WTC11 (cell line): ENCODE measurements at regions not wholly inside any gene's neighbourhood (a gene's known extent, or its start where the extent isn't known, plus 50 kb on each side); places are given as distances from the start of the nearest gene placed in this dataset.

Experiments used
- ATAC-seq: fragments of 200-7000 bp; cut with Tn5 transposase; 2 replicates; pipeline ENCODE4 v1.10.0; 2021; ENCODE audit warnings: mild to moderate bottlenecking, moderate library complexity
- CTCF ChIA-PET: fragments of 300-600 bp; sonication (Branson Sonifier 250); formaldehyde crosslinking; loops from one replicate; lab custom pipeline; 2021; ENCODE audit warnings: antibody characterized with exemption; lab: Charles Lee
- POLR2A ChIA-PET: fragments of 350-600 bp; sonication (Branson Sonifier 250); formaldehyde crosslinking; loops from one replicate; lab custom pipeline; 2021; ENCODE audit warnings: antibody characterized with exemption; lab: Charles Lee
- DNase-seq: peaks from one replicate; pipeline ENCODE4 v3.0.0; 2021; ENCODE audit warnings: low spot score
- H3K27ac Mint-ChIP-seq: 2 replicates; pipeline ENCODE4 v1.8.0; 2021; ENCODE audit warnings: mixed read lengths
- H3K27me3 Mint-ChIP-seq: 2 replicates; pipeline ENCODE4 v1.8.0; 2021; ENCODE audit warnings: low read depth, mild to moderate bottlenecking, moderate library complexity, mixed read lengths
- H3K36me3 Mint-ChIP-seq: 2 replicates; pipeline ENCODE4 v1.8.0; 2021; ENCODE audit warnings: mixed read lengths
- H3K4me1 Mint-ChIP-seq: 2 replicates; pipeline ENCODE4 v1.8.0; 2022; ENCODE audit warnings: mixed read lengths
- H3K4me3 Mint-ChIP-seq: 2 replicates; pipeline ENCODE4 v1.8.0; 2021; ENCODE audit warnings: mild to moderate bottlenecking, moderate library complexity, mixed read lengths
- H3K9me3 Mint-ChIP-seq: 2 replicates; pipeline ENCODE4 v1.8.0; 2021; ENCODE audit warnings: mixed read lengths
- ATF1 ChIP-seq: sonication (generic); formaldehyde crosslinking; IDR thresholded peaks from 2 replicates; pipeline ENCODE4 v1.8.1; 2023; ENCODE audit warnings: mild to moderate bottlenecking, moderate library complexity, missing genetic modification reagents
- FOXK1 ChIP-seq: sonication (generic); formaldehyde crosslinking; IDR thresholded peaks from 2 replicates; pipeline ENCODE4 v1.8.0; 2022; ENCODE audit warnings: mild to moderate bottlenecking, moderate library complexity, missing genetic modification reagents
- FOXP4 ChIP-seq: sonication (generic); formaldehyde crosslinking; IDR thresholded peaks from 2 replicates; pipeline ENCODE4 v1.8.0; 2022; ENCODE audit warnings: mild to moderate bottlenecking, missing genetic modification reagents
- JAZF1 ChIP-seq: fragments of 250-450 bp; sonication (Bioruptor Pico); IDR thresholded peaks from 2 replicates; pipeline ENCODE4 v1.9.0; 2021; ENCODE audit warnings: moderate library complexity, mild to moderate bottlenecking, inconsistent platforms
- MLX ChIP-seq: sonication (generic); formaldehyde crosslinking; IDR thresholded peaks from 2 replicates; pipeline ENCODE4 v1.8.1; 2023; ENCODE audit warnings: mild to moderate bottlenecking, missing genetic modification reagents, moderate library complexity
- NFYB ChIP-seq: sonication (generic); formaldehyde crosslinking; conservative IDR thresholded peaks from 2 replicates; pipeline ENCODE4 v1.8.0; 2022; ENCODE audit warnings: low read depth, missing genetic modification reagents
- RELA ChIP-seq: sonication (generic); formaldehyde crosslinking; IDR thresholded peaks from 2 replicates; pipeline ENCODE4 v1.8.1; 2022; ENCODE audit warnings: missing genetic modification reagents, mild to moderate bottlenecking, borderline replicate concordance
- SMAD4 ChIP-seq: sonication (generic); formaldehyde crosslinking; IDR thresholded peaks from 2 replicates; pipeline ENCODE4 v1.8.0; 2022; ENCODE audit warnings: mild to moderate bottlenecking, missing genetic modification reagents
- SP1 ChIP-seq: sonication (generic); formaldehyde crosslinking; conservative IDR thresholded peaks from 2 replicates; pipeline ENCODE4 v1.8.1; 2022; ENCODE audit warnings: missing genetic modification reagents
- TP53 ChIP-seq: sonication (generic); formaldehyde crosslinking; IDR thresholded peaks from 2 replicates; pipeline ENCODE4 v1.8.1; 2023; ENCODE audit warnings: mild to moderate bottlenecking, missing genetic modification reagents
- ZNF219 ChIP-seq: sonication (generic); formaldehyde crosslinking; IDR thresholded peaks from 2 replicates; pipeline ENCODE4 v1.8.0; 2023; ENCODE audit warnings: missing genetic modification reagents, mild to moderate bottlenecking, borderline replicate concordance
- TF ChIP-seq, protein P1 (sequence below): sonication (generic); formaldehyde crosslinking; IDR thresholded peaks from 2 replicates; pipeline ENCODE4 v1.8.0; 2023; ENCODE audit warnings: missing genetic modification reagents
- TF ChIP-seq, protein P2 (sequence below): sonication (generic); formaldehyde crosslinking; IDR thresholded peaks from 2 replicates; pipeline ENCODE4 v1.8.1; 2022; ENCODE audit warnings: missing genetic modification reagents, borderline replicate concordance
- TF ChIP-seq, protein P3 (sequence below): sonication (generic); formaldehyde crosslinking; IDR thresholded peaks from 2 replicates; pipeline ENCODE4 v1.8.1; 2023; ENCODE audit warnings: mild to moderate bottlenecking, missing genetic modification reagents, borderline replicate concordance
- TF ChIP-seq, protein P4 (sequence below): sonication (generic); formaldehyde crosslinking; IDR thresholded peaks from 2 replicates; pipeline ENCODE4 v1.8.1; 2023; ENCODE audit warnings: mild to moderate bottlenecking, missing genetic modification reagents
- TF ChIP-seq, protein P5 (sequence below): fragments of 250-450 bp; sonication (Bioruptor Pico); IDR thresholded peaks from 2 replicates; pipeline ENCODE4 v1.9.0; 2021; ENCODE audit warnings: mild to moderate bottlenecking
- TF ChIP-seq, protein P6 (sequence below): sonication (generic); formaldehyde crosslinking; IDR thresholded peaks from 2 replicates; pipeline ENCODE4 v1.8.0; 2022; ENCODE audit warnings: mild to moderate bottlenecking, missing genetic modification reagents
- TF ChIP-seq, protein P7 (sequence below): sonication (generic); formaldehyde crosslinking; conservative IDR thresholded peaks from 2 replicates; pipeline ENCODE4 v1.8.1; 2022; ENCODE audit warnings: mild to moderate bottlenecking, missing genetic modification reagents

GRCh38 chr1:184294101-184294500, 92.7 kb upstream of the C1orf21 start (continued):
- TF ChIP-seq, protein P1, sequence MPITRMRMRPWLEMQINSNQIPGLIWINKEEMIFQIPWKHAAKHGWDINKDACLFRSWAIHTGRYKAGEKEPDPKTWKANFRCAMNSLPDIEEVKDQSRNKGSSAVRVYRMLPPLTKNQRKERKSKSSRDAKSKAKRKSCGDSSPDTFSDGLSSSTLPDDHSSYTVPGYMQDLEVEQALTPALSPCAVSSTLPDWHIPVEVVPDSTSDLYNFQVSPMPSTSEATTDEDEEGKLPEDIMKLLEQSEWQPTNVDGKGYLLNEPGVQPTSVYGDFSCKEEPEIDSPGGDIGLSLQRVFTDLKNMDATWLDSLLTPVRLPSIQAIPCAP (CRISPR knock-in tag), result no peak
- TF ChIP-seq NFYB (CRISPR knock-in tag), result no peak
- no peak for TF ChIP-seq SMAD4 (CRISPR knock-in tag)
- TF ChIP-seq, protein P2, sequence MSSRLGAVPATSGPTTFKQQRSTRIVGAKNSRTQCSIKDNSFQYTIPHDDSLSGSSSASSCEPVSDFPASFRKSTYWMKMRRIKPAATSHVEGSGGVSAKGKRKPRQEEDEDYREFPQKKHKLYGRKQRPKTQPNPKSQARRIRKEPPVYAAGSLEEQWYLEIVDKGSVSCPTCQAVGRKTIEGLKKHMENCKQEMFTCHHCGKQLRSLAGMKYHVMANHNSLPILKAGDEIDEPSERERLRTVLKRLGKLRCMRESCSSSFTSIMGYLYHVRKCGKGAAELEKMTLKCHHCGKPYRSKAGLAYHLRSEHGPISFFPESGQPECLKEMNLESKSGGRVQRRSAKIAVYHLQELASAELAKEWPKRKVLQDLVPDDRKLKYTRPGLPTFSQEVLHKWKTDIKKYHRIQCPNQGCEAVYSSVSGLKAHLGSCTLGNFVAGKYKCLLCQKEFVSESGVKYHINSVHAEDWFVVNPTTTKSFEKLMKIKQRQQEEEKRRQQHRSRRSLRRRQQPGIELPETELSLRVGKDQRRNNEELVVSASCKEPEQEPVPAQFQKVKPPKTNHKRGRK (CRISPR knock-in tag), result no peak
- no peak for TF ChIP-seq JAZF1 (CRISPR knock-in tag)
- no peak for TF ChIP-seq FOXK1 (CRISPR knock-in tag)
- TF ChIP-seq, protein P3, sequence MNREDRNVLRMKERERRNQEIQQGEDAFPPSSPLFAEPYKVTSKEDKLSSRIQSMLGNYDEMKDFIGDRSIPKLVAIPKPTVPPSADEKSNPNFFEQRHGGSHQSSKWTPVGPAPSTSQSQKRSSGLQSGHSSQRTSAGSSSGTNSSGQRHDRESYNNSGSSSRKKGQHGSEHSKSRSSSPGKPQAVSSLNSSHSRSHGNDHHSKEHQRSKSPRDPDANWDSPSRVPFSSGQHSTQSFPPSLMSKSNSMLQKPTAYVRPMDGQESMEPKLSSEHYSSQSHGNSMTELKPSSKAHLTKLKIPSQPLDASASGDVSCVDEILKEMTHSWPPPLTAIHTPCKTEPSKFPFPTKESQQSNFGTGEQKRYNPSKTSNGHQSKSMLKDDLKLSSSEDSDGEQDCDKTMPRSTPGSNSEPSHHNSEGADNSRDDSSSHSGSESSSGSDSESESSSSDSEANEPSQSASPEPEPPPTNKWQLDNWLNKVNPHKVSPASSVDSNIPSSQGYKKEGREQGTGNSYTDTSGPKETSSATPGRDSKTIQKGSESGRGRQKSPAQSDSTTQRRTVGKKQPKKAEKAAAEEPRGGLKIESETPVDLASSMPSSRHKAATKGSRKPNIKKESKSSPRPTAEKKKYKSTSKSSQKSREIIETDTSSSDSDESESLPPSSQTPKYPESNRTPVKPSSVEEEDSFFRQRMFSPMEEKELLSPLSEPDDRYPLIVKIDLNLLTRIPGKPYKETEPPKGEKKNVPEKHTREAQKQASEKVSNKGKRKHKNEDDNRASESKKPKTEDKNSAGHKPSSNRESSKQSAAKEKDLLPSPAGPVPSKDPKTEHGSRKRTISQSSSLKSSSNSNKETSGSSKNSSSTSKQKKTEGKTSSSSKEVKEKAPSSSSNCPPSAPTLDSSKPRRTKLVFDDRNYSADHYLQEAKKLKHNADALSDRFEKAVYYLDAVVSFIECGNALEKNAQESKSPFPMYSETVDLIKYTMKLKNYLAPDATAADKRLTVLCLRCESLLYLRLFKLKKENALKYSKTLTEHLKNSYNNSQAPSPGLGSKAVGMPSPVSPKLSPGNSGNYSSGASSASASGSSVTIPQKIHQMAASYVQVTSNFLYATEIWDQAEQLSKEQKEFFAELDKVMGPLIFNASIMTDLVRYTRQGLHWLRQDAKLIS (CRISPR knock-in tag), result no peak

DNA sequence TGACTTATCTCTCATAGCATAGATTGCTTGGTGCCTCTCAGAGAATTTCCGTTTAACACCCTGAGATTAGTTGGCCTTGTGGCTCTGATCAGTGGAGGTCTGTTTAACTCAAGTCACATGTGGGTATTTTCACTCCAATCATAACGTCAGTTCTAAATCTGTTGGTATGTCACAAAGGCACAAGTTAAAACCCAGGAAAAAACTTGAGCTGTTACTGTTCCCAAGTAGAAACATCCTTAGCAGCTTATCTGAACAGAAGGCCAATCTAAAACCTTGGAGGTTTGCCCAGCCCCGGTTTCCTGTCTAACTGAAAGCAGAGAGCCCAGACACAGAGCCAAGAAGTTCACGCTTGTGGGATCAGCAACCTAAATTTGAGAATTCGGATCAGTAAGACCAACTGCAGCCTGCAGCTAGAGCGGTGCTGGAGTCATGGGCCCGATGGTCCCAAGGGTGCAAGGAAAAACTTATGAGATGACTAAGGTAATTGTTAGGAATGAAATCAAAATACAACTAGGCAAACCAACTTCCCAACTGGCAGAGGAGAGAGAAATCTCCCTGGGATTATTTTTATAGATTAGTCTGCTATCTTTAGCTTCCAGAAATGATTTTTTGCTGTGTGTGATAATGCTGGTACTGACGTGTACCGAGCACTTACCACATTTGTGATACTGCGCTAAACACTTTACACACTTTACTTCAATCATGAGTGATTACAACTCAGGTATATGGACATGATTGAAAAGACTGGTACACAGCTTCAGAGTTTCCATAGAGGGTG, 90.2 kb upstream of the C1orf21 start:
- Mint-ChIP-seq H3K4me3 (no peak overlapping the region), H3K27me3 (no peaks in the 10 kb centered on the region), H3K36me3 (no peaks in the 10 kb centered on the region), H3K4me1 (peaks cover 7% of the 10 kb centered on the region), H3K27ac (no peak overlapping the region), H3K9me3 (peaks cover 7% of the 10 kb centered on the region; the same call in 1 of the 2 replicates)
- DNase-seq, result no peak
- CTCF ChIA-PET, result no interaction called here
- no peak for ATAC-seq
- POLR2A ChIA-PET, result interaction anchor here (0.5 kb wide), 1 partner anchor 185 kb away, joined by 3 read pairs; no protein-coding TSS in a partner anchor
- TF ChIP-seq, protein P4, sequence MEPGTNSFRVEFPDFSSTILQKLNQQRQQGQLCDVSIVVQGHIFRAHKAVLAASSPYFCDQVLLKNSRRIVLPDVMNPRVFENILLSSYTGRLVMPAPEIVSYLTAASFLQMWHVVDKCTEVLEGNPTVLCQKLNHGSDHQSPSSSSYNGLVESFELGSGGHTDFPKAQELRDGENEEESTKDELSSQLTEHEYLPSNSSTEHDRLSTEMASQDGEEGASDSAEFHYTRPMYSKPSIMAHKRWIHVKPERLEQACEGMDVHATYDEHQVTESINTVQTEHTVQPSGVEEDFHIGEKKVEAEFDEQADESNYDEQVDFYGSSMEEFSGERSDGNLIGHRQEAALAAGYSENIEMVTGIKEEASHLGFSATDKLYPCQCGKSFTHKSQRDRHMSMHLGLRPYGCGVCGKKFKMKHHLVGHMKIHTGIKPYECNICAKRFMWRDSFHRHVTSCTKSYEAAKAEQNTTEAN (CRISPR knock-in tag), result no peak
- TF ChIP-seq, protein P5, sequence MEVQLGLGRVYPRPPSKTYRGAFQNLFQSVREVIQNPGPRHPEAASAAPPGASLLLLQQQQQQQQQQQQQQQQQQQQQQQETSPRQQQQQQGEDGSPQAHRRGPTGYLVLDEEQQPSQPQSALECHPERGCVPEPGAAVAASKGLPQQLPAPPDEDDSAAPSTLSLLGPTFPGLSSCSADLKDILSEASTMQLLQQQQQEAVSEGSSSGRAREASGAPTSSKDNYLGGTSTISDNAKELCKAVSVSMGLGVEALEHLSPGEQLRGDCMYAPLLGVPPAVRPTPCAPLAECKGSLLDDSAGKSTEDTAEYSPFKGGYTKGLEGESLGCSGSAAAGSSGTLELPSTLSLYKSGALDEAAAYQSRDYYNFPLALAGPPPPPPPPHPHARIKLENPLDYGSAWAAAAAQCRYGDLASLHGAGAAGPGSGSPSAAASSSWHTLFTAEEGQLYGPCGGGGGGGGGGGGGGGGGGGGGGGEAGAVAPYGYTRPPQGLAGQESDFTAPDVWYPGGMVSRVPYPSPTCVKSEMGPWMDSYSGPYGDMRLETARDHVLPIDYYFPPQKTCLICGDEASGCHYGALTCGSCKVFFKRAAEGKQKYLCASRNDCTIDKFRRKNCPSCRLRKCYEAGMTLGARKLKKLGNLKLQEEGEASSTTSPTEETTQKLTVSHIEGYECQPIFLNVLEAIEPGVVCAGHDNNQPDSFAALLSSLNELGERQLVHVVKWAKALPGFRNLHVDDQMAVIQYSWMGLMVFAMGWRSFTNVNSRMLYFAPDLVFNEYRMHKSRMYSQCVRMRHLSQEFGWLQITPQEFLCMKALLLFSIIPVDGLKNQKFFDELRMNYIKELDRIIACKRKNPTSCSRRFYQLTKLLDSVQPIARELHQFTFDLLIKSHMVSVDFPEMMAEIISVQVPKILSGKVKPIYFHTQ, result no peak
- no peak for TF ChIP-seq TP53
- TF ChIP-seq, protein P6, sequence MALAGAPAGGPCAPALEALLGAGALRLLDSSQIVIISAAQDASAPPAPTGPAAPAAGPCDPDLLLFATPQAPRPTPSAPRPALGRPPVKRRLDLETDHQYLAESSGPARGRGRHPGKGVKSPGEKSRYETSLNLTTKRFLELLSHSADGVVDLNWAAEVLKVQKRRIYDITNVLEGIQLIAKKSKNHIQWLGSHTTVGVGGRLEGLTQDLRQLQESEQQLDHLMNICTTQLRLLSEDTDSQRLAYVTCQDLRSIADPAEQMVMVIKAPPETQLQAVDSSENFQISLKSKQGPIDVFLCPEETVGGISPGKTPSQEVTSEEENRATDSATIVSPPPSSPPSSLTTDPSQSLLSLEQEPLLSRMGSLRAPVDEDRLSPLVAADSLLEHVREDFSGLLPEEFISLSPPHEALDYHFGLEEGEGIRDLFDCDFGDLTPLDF, result no peak
- TF ChIP-seq ATF1 (CRISPR knock-in tag), result no peak
- TF ChIP-seq, protein P7, sequence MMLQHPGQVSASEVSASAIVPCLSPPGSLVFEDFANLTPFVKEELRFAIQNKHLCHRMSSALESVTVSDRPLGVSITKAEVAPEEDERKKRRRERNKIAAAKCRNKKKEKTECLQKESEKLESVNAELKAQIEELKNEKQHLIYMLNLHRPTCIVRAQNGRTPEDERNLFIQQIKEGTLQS (CRISPR knock-in tag), result no peak
- no peak for TF ChIP-seq SP1
- TF ChIP-seq JAZF1 (CRISPR knock-in tag), result no peak
- TF ChIP-seq RELA (CRISPR knock-in tag), result no peak
- TF ChIP-seq MLX (CRISPR knock-in tag), result no peak
- TF ChIP-seq FOXP4 (CRISPR knock-in tag), result no peak
- TF ChIP-seq ZNF219 (CRISPR knock-in tag), result no peak
